ENCODE measurements at regions not wholly inside any gene's neighbourhood (a gene's known extent, or its start where the extent isn't known, plus 50 kb on each side); places are given as distances from the start of the nearest gene placed in this dataset.

GRCh38 chr12:19012965-19013364 is 116.6 kb upstream of the PLEKHA5 start:
- Mint-ChIP-seq H3K27ac (ENCODE audit: unreplicated experiment) (no peak overlapping the region), H3K4me3 (ENCODE audit: unreplicated experiment) (no peak overlapping the region), H3K36me3 (ENCODE audit: low read depth) (no peaks in the 10 kb centered on the region), H3K4me1 (ENCODE audit: low read depth) (no peaks in the 10 kb centered on the region), H3K27me3 (ENCODE audit: low read depth) (no peaks in the 10 kb centered on the region), H3K9me3 (ENCODE audit: low read depth) (no peaks in the 10 kb centered on the region)
- no peak for DNase-seq (ENCODE audit: low spot score)
- TF ChIP-seq, protein P1, sequence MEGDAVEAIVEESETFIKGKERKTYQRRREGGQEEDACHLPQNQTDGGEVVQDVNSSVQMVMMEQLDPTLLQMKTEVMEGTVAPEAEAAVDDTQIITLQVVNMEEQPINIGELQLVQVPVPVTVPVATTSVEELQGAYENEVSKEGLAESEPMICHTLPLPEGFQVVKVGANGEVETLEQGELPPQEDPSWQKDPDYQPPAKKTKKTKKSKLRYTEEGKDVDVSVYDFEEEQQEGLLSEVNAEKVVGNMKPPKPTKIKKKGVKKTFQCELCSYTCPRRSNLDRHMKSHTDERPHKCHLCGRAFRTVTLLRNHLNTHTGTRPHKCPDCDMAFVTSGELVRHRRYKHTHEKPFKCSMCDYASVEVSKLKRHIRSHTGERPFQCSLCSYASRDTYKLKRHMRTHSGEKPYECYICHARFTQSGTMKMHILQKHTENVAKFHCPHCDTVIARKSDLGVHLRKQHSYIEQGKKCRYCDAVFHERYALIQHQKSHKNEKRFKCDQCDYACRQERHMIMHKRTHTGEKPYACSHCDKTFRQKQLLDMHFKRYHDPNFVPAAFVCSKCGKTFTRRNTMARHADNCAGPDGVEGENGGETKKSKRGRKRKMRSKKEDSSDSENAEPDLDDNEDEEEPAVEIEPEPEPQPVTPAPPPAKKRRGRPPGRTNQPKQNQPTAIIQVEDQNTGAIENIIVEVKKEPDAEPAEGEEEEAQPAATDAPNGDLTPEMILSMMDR (IDR thresholded peaks at IDR 0.05) = no peak

- TF ChIP-seq, protein P1 (IDR thresholded peaks at IDR 0.05) = no peak
- no peaks in the 10 kb centered on the region for H3K36me3 Mint-ChIP-seq (ENCODE audit: low read depth)
- no peaks in the 10 kb centered on the region for H3K9me3 Mint-ChIP-seq (ENCODE audit: low read depth)
- no peak overlapping the region for H3K27ac Mint-ChIP-seq (ENCODE audit: unreplicated experiment)
- no peak for DNase-seq (ENCODE audit: low spot score)
- H3K4me3 Mint-ChIP-seq (ENCODE audit: unreplicated experiment) = no peak overlapping the region
- H3K27me3 Mint-ChIP-seq (ENCODE audit: low read depth) = no peaks in the 10 kb centered on the region
- H3K4me1 Mint-ChIP-seq (ENCODE audit: low read depth) = peaks cover 8% of the 10 kb centered on the region
Measured at GRCh38 chr12:19014240-19014639, 115.3 kb upstream of the PLEKHA5 start.

DNA sequence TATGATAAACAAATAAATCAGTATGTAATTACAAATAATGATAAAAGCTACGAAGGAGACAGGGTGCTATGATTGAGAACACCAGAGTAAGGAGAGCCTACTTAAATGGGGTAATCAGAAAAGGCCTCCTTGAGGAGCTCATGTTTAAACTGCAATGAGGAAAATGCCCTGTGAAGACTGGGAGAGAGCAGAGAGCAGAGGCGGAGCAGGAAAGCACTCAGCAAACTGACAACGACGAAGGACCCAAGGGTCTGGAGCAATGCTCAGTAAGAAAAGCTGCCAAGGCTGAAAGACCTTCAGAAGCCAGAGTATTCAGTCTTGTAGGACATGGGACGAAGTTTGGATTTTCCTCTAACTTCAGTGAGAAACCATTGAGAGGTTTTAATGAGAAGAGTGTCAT is 114.2 kb upstream of the PLEKHA5 start:
- no peaks in the 10 kb centered on the region for H3K27me3 Mint-ChIP-seq (ENCODE audit: low read depth)
- no peaks in the 10 kb centered on the region for H3K9me3 Mint-ChIP-seq (ENCODE audit: low read depth)
- H3K36me3 Mint-ChIP-seq (ENCODE audit: low read depth) = no peaks in the 10 kb centered on the region
- H3K4me3 Mint-ChIP-seq (ENCODE audit: unreplicated experiment) = no peak overlapping the region
- H3K4me1 Mint-ChIP-seq (ENCODE audit: low read depth) = peaks cover 8% of the 10 kb centered on the region
- DNase-seq (ENCODE audit: low spot score) = no peak
- TF ChIP-seq, protein P1 (IDR thresholded peaks at IDR 0.05) = no peak
- no peak overlapping the region for H3K27ac Mint-ChIP-seq (ENCODE audit: unreplicated experiment)

- DNase-seq (ENCODE audit: low spot score) = no peak
- H3K36me3 Mint-ChIP-seq (ENCODE audit: low read depth) = no peaks in the 10 kb centered on the region
- TF ChIP-seq, protein P1 (IDR thresholded peaks at IDR 0.05) = no peak
- H3K4me3 Mint-ChIP-seq (ENCODE audit: unreplicated experiment) = no peak overlapping the region
- no peak overlapping the region for H3K27ac Mint-ChIP-seq (ENCODE audit: unreplicated experiment)
- no peaks in the 10 kb centered on the region for H3K9me3 Mint-ChIP-seq (ENCODE audit: low read depth)
- H3K27me3 Mint-ChIP-seq (ENCODE audit: low read depth) = no peaks in the 10 kb centered on the region
- peaks cover 19% of the 10 kb centered on the region for H3K4me1 Mint-ChIP-seq (ENCODE audit: low read depth)
Measured at GRCh38 chr12:19018302-19018970, 111.1 kb upstream of the PLEKHA5 start.

DNA sequence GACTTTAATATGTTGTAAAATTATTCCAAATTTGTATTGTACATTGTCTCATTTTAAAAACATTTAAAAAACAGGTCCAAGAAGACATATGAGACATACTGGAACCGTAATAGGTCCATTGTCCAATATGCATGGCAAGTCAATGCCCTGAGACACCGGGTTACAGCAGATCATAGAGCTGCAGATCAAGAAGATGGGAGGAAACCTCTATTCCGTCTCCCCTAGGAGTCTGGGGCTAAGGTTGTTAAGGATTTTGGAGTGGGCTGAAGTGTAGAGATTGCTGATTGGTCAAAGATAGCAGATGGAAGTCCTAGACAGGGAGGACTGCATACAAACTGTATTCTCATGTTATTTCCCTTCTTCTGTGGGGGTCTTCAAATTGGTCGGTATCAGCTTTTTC is 108.3 kb upstream of the PLEKHA5 start:
- Mint-ChIP-seq H3K4me1 (ENCODE audit: low read depth) (peaks cover 19% of the 10 kb centered on the region), H3K27ac (ENCODE audit: unreplicated experiment) (peak overlapping the region; percentile 2), H3K4me3 (ENCODE audit: unreplicated experiment) (no peak overlapping the region), H3K36me3 (ENCODE audit: low read depth) (no peaks in the 10 kb centered on the region), H3K9me3 (ENCODE audit: low read depth) (no peaks in the 10 kb centered on the region), H3K27me3 (ENCODE audit: low read depth) (no peaks in the 10 kb centered on the region)
- no peak for DNase-seq (ENCODE audit: low spot score)
- TF ChIP-seq, protein P1 (IDR thresholded peaks at IDR 0.05) = no peak
